Erythroblast (primary cell): ENCODE measurements at regions not wholly inside any gene's neighbourhood (a gene's known extent, or its start where the extent isn't known, plus 50 kb on each side); places are given as distances from the start of the nearest gene placed in this dataset.

Experiments used
- GATA1 ChIP-seq: IDR thresholded peaks from 2 replicates; pipeline ENCODE4 v1.6.1; 2011; ENCODE audit warnings: low read depth, mild to moderate bottlenecking, control low read depth, low read length, moderate library complexity
- POLR2A ChIP-seq: IDR thresholded peaks from 2 replicates; pipeline ENCODE4 v1.6.1; 2011; ENCODE audit warnings: mild to moderate bottlenecking, low read length

GRCh38 chr21:23732776-23733175 is 1874.5 kb downstream of the MRPL39 start:
- TF ChIP-seq POLR2A (no peak), GATA1 (no peak)
